SKM-1 treated with dmso at 0.1 percent for 144 hours (cell line): ENCODE measurements at regions not wholly inside any gene's neighbourhood (a gene's known extent, or its start where the extent isn't known, plus 50 kb on each side); places are given as distances from the start of the nearest gene placed in this dataset.
"Not testable (repeated sequence)": the region's sequence is repeated elsewhere in the genome, so short reads cannot be mapped to it uniquely, and the experiment has no call there.

ENCODE experiments used
- DNase-seq: peaks from one replicate; lab custom pipeline; 2025; ENCODE audit not compliant: unreplicated experiment; lab: John Stamatoyannopoulos, UW

DNA sequence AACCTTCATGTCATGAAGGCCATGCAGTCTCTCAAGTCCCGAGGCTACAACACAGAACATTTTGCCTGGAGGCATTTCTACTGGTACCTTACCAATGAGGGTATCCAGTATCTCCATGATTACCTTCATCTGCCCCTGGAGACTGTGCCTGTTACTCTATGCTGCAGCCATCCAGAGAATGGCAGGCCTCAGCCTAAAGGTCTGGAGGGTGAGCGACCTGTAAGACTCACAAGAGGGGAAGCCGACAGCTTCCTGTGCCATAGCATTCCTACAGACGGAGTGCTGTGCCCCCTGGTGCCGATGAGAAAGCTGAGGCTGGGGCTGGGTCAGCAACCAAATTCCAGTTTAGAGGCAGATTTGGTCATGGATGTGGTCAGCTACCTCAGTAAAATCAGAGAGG is 51.3 kb upstream of the CADPS start:
- DNase-seq = no peak

DNA sequence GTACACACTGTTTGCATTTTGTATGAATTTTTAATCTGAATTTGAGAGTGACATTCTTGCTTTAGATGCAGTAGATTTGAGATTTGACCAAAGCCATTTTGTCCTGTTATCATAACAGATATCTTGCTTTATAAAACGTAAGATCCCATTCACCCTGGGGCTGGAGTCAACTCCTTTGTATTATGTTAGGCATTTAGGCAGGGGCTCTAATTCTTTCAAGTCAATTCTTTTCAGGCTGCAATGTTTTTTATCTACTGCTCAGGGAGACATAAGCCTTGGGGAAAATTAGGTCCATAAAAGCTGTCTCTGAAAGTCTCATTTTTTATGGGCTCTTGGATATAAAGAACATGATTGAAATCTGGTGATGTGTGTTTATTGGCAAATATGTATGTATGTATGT is 53.0 kb upstream of the CADPS start:
- DNase-seq = no peak

DNA sequence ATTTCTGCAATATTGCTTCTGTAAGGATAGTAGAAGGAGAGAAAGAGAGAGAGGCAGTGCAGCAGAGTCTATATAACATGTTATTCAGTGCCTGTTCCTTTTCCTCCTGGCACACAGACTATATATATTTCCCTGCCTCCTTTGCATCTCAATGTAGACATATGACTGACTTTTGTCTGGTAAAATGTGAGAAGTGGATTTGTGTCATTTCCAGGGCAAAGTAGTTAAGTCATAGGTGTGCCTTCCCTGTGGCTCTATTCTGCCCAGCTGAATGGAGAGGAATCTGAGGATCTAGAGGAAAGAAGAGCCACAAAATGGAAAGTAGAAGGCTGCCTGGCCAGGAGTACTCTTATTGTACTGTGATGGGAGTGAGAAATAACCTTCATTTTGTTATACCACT is 54.6 kb upstream of the CADPS start:
- DNase-seq = no peak

DNA sequence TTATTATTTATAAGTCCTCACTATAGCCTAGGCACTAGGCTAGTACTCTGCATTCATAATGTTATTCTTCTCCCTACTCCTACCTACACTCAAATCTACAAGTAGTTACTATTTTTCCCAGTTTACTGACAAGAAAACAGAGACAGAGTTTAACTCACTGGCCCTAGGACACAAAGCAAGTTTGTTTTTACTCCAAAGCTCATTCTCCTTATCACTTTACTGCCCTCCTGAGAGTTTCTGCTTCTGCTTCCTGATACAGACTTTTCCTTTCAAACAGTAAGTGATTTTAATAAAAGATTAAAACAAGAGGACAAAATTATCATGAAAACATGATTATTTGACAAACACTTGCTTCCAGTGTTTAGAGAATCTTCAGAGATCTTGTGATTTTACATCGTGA is 60.6 kb upstream of the CADPS start:
- no peak for DNase-seq

DNA sequence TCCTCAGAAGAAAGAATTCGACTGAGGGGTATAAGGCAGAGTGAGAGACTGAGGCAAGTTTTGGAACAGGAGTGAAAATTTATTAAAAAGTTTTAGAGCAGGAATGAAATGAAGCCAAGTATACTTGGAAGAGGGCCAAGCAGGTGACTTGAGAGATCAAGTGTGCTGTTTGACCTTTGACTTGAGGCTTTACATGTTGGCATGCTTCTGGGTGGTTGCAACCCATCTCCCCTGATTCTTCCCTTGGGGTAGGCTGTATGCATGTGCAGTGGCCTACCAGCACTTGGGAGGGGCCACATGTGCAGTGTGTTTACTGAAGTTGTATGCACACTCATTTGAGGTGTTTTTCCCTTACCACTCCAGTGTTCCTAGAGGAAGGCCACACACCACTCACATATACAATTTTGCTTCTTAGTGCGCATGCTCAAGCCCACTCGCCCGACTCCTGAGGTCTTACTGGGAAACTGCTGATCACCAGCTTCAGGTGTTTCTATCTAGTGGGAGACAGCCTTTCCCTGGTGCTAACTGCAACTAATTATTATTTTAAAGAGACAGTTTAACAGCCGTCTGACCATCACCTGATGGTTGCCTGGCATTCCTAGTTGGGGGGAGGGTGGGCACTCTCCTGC is 61.5 kb upstream of the CADPS start:
- no peak for DNase-seq

DNA sequence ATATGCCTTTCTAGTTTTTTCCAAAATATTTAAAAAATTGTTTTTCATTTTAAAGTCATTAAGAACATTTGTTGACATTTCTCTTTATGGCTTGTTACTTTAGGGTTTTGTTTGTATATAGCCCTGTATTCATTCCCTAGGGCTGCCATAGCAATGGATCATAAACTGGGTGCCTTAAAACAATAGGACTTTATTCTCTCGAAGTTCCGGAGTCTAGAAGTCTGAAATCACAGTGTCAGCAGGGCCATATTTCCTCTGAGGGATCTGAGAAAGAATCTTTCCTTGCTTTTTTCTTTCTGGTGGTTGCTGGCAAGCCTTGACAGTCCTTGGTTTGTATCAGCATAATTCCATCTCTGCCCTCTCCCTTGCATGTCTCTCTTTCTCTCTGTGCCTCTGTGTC is 63.4 kb upstream of the CADPS start:
- DNase-seq = no peak

DNA sequence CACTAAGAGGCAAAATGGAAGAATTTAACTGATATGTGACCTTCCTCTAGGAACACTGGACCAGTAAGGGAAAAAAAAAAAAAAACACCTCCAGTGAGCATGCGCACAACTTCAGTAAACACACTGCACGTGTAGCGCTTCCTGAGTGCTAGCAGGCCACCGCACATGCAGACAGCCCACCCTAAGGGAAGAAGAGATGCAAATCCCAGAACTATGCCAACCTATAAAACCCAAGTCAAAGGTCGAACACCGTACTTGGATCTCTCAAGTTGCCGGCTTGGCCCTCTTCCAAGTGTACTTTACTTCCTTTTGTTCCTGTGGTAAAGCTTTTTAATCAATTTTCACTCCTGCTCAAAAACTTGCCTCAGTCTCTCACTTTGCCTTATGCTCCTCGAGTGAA is 64.5 kb upstream of the CADPS start:
- DNase-seq = no peak

DNA sequence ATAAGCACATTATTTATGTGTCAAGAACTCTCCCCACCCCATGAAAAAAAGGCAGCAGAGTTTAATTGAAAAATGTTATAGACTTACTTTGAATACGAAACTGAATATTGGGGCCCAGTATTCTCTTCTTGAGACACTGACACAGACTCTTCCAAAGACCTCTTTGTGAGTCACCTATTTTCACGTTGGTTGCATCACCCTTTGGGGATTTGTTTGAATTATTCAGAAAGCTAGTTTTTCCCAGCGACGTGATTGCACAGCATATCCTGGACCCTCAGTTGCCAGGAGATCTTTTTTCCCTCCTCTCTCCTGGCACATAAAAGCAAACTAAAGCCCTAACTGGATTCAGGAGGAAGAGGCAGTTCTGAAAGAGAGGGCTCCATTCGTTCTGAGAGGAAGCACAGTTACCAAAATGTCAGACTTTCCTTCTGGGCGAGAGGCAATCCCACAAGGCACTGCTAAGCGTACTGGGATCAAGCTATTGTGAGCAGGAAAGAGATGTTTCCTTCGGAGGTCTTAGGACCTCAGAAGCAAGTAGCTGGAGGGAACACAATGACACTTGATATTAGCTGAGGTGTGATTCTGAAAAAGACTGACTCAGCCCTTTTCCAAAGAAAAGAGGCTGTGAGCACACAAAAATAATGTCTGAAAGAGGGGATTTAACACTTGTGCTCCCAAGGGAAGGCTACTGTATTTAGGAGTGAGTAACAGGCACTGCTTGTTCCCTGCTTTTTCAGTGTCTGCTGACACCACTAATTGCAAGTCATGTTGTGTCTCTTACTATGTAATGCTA is 65.8 kb upstream of the CADPS start:
- DNase-seq = no peak

DNA sequence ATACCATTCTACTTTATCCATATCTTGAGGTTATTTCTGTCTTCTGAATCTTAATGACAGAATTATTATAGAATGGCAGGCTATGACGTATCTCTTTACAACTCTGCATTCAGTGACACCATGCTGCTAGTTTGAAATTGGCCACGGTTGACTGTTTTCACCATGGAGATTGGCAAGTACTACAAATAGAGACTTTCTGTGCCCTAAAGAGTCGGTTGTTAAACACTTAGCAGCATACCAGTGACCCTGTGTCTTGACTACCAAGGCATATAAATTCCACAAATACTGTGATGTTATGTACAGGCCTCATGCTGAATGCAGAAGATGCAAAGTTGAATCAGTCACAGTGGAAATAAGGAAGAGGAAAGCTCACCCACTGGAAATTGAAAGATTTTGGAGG is 67.0 kb upstream of the CADPS start:
- no peak for DNase-seq

DNA sequence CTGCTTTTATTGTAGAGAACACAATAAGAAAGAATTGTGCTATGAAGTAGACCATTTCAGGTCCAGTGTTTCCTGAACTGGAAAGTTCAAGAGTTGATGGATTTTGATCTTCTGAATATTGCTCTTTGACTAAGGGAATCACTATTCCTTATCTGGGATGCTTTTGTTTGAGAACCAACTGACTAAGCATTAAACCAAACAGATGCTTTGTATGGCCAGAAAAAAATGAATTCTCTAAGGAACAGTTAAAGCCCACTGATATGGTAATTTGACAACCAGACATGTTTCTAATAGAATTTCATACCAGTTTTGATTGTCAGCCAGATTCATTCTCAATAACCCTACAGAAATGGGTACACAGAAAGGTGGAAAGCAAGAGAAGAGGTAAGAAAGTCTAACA is 67.5 kb upstream of the CADPS start:
- no peak for DNase-seq

DNA sequence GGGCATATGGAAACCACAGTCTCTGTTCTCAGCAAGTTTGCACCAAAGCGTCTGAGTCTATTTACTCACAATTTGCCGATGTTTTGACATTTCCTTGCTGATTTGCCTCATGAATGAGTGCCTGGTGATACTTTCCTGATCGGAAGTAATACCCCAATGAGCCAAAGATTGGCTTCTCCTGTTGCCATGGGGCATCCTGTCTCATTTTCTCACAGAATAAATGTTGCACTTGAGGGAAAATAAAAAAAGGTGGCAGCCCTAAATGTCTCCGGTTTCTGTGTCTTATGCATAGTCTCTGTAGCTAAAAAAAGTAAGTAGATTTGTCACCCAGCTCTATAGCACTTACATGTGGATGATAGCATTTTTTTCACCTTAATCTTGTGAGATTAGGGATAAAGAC is 73.7 kb upstream of the CADPS start:
- no peak for DNase-seq

DNA sequence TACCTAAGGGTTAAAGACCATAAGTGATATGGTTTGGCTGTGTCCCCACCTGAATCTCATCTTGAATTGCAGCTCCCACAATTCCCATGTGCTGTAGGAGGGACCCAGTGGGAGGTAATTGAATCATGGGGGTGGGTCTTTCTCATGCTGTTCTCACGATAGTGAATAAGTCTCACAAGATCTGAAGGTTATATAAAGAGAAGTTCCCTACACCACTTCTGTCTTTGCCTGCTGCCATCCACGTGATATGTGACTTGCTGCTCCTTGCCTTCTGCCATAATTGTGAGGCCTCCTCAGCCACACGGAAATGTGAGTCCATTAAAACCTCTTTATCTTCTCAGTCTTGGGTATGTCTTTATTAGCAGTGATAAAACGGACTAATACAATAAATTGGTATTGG is 75.0 kb upstream of the CADPS start:
- DNase-seq = no peak

DNA sequence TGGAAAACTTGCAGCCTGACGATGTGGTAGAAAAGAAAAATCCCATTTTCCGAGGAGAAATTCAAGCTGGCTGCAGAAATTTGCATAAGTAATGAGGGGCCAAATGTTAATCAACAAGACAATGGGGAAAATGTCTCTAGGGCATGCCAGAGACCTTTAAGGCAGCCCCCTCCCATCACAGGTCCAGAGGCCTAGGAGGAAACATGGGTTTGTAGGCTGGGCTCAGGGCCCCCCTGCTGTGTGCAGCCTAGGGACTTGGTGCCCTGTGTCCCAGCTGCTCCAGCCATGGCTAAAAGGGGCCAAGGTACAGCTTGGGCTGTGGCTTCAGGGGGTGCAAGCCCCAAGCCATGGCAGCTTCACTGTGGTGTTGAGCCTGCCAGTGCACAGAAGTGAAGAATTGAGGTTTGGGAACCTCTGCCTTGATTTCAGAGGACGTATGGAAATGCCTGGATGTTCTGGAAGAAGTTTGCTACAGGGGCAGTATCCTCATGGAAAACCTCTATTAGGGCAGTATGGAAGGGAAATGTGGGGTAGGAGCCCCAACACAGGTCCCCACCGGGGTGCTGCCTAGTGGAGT is 75.9 kb upstream of the CADPS start:
- DNase-seq = no peak

DNA sequence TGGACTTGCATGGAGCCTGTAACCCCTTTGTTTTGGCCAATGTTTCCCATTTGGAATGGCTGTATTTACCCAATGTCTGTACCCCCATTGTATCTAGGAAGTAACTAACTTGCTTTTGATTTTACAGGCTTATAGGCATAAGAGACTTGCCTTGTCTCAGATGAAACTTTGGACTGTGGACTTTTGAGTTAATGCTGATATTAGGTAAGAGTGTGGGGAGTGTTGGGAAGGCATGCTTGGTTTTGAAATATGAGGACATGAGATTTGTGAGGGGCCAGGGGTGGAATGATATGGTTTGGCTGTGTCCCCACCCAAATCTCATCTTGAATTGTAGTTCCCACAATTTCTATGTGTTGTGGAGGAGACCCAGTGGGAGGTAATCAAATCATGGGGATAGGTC is 76.7 kb upstream of the CADPS start:
- DNase-seq = not testable (repeated sequence)

DNA sequence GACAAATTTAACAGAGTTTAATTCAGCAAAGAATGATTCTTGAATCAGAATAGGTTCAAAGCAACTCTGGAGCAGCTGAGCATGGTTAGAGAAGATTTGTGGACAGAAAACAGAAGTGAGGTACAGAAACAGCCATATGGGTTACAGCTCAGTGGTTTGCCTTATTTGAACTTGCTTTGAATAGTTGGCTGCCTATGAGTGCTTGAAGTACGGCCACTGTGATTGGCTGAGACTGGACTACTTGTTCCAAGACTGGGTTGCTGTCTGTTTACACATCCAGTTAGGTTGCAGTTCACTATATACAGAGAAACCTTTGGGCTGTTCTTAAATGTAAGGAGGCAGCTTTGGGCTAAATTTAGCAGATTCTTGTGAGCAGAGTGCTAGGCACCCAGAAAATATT is 79.4 kb upstream of the CADPS start:
- DNase-seq = no peak

DNA sequence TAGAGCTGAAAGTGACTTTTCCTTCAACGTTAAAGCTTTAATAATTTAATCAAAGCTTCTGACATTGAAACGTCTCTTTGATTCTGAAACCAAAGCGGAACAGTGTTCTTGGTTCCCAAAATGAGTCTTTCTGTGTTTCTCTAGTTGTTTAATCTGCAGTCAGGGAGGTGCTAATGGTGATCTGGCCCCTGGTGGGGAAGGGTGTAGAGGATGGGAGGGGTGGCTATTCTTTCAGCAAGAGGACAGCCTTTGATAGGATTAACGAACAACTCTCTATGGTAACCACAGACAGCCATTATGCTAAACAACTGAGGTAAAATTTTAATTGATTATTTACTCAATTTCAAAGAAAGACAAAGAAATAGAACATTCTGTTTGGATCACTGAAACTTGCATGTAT is 79.9 kb upstream of the CADPS start:
- no peak for DNase-seq

DNA sequence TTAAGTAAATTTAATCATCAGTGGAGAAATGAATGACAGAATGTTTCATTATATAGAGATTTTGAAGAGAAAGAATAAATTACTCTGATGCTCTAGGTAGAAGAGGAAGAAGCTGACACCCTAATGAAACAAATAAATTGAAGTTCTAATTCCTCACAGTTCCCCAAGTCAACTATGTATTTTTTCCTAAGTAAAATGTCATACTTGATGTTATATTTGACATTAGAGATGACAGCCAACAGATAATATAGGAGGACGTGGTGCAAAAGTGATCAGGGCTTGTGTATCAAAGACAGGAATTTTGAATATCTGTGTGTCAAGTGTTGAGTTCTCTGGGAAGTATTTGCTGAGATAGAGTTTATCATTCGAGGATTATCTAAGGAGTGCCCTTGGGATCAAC is 81.2 kb upstream of the CADPS start:
- DNase-seq = no peak

DNA sequence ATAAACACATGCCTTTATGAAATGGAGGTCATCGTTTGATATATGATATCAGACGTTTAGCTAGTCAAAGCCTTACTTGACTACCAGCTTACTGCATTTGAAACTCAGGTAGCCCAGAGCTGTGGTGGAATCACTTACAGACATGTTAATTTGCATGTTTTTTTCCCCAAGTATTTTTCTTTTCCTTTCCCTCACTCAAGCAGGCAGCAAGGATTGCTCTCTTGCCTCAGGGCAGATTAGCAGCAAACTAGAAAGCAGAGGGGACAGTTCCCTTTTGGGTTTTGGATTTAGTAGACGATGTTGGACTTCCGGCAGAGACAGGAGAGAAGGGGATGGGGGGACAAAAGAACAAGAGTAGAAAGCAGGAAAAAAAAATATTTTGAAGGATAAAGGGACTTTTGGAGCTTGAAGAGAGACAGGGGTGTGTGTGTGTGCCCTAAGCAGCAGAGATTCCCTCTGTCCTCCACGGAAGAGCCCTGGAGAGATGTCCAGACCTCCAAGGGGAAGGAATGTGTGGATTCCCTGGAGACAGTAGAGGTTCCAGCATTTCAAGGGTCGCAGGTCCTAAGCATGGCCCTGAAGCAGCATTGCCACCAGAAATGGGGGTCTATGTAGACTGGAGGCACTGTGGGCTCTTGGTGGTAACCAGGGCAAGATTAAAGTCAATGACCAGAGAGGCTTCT is 86.8 kb upstream of the CADPS start:
- no peak for DNase-seq

DNA sequence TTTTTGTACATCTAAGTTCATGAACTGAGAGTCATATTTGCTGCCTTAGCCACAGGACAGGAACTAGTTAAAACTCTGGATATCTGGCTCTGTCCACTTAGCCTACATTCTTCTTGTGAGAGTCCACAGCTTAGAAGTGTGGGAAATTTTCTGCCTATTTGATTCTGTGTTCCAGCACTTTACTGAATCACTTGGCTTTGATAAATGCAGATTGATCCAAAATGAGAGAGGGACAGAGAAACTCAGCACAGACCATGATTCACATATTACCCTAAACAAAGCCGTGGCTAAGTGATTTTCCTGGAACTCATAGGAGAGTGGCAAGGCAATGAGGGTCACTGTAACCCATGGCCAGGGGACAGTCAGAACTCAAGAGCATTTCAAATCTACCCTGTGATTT is 87.5 kb upstream of the CADPS start:
- DNase-seq = no peak

DNA sequence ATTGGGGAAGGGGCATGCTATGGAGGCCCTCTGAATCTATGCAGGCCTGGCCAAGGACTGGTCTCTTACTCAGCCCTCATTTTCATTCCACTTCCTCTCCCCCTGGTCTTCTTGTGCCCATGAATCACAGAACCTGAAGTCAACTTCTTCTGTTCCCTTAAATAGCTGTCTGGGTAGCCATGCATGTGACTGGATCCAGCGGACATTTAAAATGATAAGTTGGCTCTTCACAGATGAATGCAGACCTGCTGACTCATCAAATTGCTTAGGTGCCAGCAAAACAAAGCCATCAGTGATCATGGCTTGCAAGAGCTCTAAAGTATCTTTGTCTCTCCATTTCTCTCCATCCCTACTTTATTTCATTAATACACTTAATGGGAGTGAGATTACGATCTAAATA is 90.1 kb upstream of the CADPS start:
- DNase-seq = no peak

DNA sequence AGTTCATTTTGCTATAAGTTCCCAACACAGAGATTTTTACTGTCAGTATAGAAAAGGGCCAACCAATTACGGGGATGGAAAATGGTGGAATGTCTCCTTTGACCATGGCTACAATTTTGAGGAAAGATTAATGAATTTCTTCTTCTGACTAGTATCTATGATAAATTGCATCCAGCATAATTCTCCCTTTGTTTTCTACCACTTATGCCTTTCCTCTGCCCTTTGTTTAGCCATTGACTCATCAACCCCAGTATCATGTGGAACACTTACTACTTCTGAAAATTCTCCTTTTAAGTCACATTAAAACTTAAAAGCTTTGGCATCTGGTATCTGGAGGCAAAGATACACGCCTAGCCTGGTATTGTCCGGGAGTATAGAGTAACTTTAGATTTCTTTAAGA is 92.9 kb upstream of the CADPS start:
- DNase-seq = no peak

DNA sequence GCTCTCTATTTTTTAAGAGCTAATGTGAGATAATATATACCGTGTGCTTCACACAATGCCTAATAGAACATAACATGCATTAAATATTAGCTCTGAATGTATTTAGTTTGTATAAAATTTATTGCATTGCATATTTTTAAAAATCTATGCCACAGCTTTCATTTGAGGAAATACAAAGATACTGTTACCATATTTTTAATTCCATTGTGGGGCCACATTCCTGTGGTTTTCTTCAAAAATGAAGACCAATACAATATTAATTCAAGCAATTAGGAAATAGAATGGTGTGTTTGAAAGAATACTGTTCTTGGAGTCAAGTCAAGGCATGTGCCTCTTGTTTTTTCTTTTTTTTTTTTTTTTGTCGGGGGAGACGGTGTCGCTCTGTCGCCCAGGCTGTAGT is 95.4 kb upstream of the CADPS start:
- no peak for DNase-seq
